K562 (cell line): ENCODE measurements at regions not wholly inside any gene's neighbourhood (a gene's known extent, or its start where the extent isn't known, plus 50 kb on each side); places are given as distances from the start of the nearest gene placed in this dataset.

Experiments
- ATAC-seq: fragments of 200-7000 bp; cut with Tn5 transposase; 3 replicates; pipeline ENCODE4 v1.9.1; 2020; ENCODE audit warnings: moderate library complexity
- BruUV-seq: library from RNA; stranded (reverse); fragments of 400-500 nt; replicated peaks from 2 replicates; lab custom pipeline; 2021; lab: Mats Ljungman, UMichigan
- CTCF ChIA-PET: fragments of 300-600 bp; formaldehyde crosslinking; extraction: SDS; loops from one replicate; lab custom pipeline; 2021; ENCODE audit warnings: low intra/inter-chr PET ratio; lab: Yijun Ruan, JAX
- POLR2A ChIA-PET: fragments of 300-600, 350-650 bp; sonication (Branson Sonifier 250); formaldehyde crosslinking; extraction: SDS; loops from one replicate; lab custom pipeline; 2021; ENCODE audit warnings: antibody characterized with exemption, inconsistent platforms; lab: Yijun Ruan, JAX
- DNase-seq, 4 experiments: peaks; one replicate each; pipeline versions ENCODE4 v3.0.0 to v3.0.0-alpha.2; 2011 to 2018; ENCODE audit warnings: low spot score in 3 of 4, mixed read lengths in 3 of 4; ENCODE audit errors: extremely low read depth in 1 of 4
- FAIRE-seq: peaks from 2 replicates; lab custom pipeline; 2011; peaks lifted over from hg19 to GRCh38; lab: Jason Lieb, UNC
- H2AFZ ChIP-seq: 2 replicates; pipeline ENCODE4 v1.6.0; 2011; ENCODE audit warnings: low read depth, low read length, control low read depth, inconsistent platforms
- H3K27ac ChIP-seq: fragments of 200-600 bp; 3 replicates; pipeline ENCODE4 v1.8.0; 2011; ENCODE audit warnings: low read depth, mild to moderate bottlenecking, control low read depth, inconsistent platforms, low read length, moderate library complexity, mixed read lengths; ENCODE audit errors: extremely low read depth
- H3K27me3 ChIP-seq, 2 experiments: fragments of 300-600 bp in 1 of 2; 2 replicates in 1 of 2; 3 replicates in 1 of 2; pipeline versions ENCODE4 v1.6.0 to v1.8.0; 2011; ENCODE audit warnings: inconsistent platforms in 2 of 2, low read length in 2 of 2, mild to moderate bottlenecking in 1 of 2, mixed read lengths in 1 of 2, moderate library complexity in 1 of 2; ENCODE audit not compliant: control insufficient read depth in 2 of 2, insufficient read depth in 2 of 2
- H3K36me3 ChIP-seq: fragments of 300-600 bp; 3 replicates; pipeline ENCODE4 v1.8.0; 2011; ENCODE audit warnings: mild to moderate bottlenecking, low read length, inconsistent platforms; ENCODE audit not compliant: control insufficient read depth, insufficient read depth
- H3K4me1 ChIP-seq, 2 experiments: fragments of 200-600 bp in 1 of 2; replicated peaks in 1 of 2; 2 replicates in 1 of 2; 3 replicates in 1 of 2; pipeline versions ENCODE4 v1.5.1 to v1.8.0; 2011; ENCODE audit warnings: inconsistent platforms in 2 of 2, low read length in 2 of 2, mild to moderate bottlenecking in 1 of 2, mixed read lengths in 1 of 2, moderate library complexity in 1 of 2; ENCODE audit not compliant: control insufficient read depth in 2 of 2, insufficient read depth in 2 of 2
- H3K4me2 ChIP-seq: 2 replicates; pipeline ENCODE4 v1.6.1; 2011; ENCODE audit warnings: low read length, control low read depth, inconsistent platforms, mixed read lengths; ENCODE audit not compliant: insufficient read depth
- H3K4me3 ChIP-seq: fragments of 200-600 bp; sonication (generic), shearing (Covaris generic); 2 replicates; pipeline ENCODE4 v1.5.1; 2016; ENCODE audit warnings: control low read depth, inconsistent platforms
- H3K79me2 ChIP-seq: fragments of 200-600 bp; 3 replicates; pipeline ENCODE4 v1.8.0; 2011; ENCODE audit warnings: low read length, inconsistent platforms; ENCODE audit not compliant: control insufficient read depth, insufficient read depth
- H3K9ac ChIP-seq, 2 experiments: 2 replicates each; pipeline versions ENCODE4 v1.6.0 to v1.6.1; 2011; ENCODE audit warnings: low read depth in 2 of 2, low read length in 2 of 2, control low read depth in 1 of 2, inconsistent platforms in 1 of 2, mild to moderate bottlenecking in 1 of 2, mixed read lengths in 1 of 2; ENCODE audit not compliant: insufficient read depth in 1 of 2
- H3K9me1 ChIP-seq: one replicate; pipeline ENCODE4 v1.6.0; 2011; ENCODE audit warnings: inconsistent platforms, mild to moderate bottlenecking, low read length, moderate library complexity; ENCODE audit not compliant: control insufficient read depth, insufficient read depth
- H3K9me3 ChIP-seq: replicated peaks from 2 replicates; pipeline ENCODE4 v1.5.1; 2011; ENCODE audit warnings: low read depth, low read length, inconsistent platforms; ENCODE audit not compliant: control insufficient read depth, insufficient read depth
- H4K20me1 ChIP-seq: replicated peaks from 2 replicates; pipeline ENCODE4 v1.6.1; 2011; ENCODE audit warnings: low read length, inconsistent platforms, mixed read lengths; ENCODE audit not compliant: control insufficient read depth, insufficient read depth
- CXXC5 ChIP-seq: fragments of 250-450 bp; sonication (Bioruptor Pico); IDR thresholded peaks from 2 replicates; pipeline ENCODE4 v1.8.0; 2022; ENCODE audit warnings: inconsistent platforms, mild to moderate bottlenecking, moderate library complexity
- ESRRA ChIP-seq: fragments of 450-650 bp; IDR thresholded peaks from 2 replicates; pipeline ENCODE4 v1.6.1; 2014; ENCODE audit warnings: low read depth, mild to moderate bottlenecking, moderate library complexity, borderline replicate concordance
- HDAC8 ChIP-seq: fragments of 450-650 bp; IDR thresholded peaks from 2 replicates; pipeline ENCODE4 v1.6.1; 2016; ENCODE audit warnings: mild to moderate bottlenecking, missing genetic modification characterization, moderate library complexity, missing compliant biosample characterization
- MEF2D ChIP-seq: conservative IDR thresholded peaks from 2 replicates; pipeline ENCODE4 v1.6.1; 2016; ENCODE audit warnings: low read depth, missing genetic modification characterization, missing compliant biosample characterization
- MLLT1 ChIP-seq, 2 experiments: fragments of 450-650 bp; IDR thresholded peaks; 2 replicates each; pipeline ENCODE4 v1.6.1; 2016
- SAFB2 ChIP-seq: fragments of 200-400 bp; formaldehyde crosslinking; IDR thresholded peaks from 2 replicates; pipeline ENCODE4 v1.6.1; 2018; ENCODE audit warnings: borderline replicate concordance, low read length, low read depth, moderate library complexity; ENCODE audit not compliant: severe bottlenecking
- TFE3 ChIP-seq: fragments of 450-650 bp; formaldehyde crosslinking; IDR thresholded peaks from 2 replicates; pipeline ENCODE4 v1.4.0; 2020; ENCODE audit warnings: mild to moderate bottlenecking, mixed read lengths
- THRA ChIP-seq: fragments of 450-650 bp; IDR thresholded peaks from 2 replicates; pipeline ENCODE4 v1.6.1; 2017; ENCODE audit warnings: mild to moderate bottlenecking, moderate library complexity
- ZNF696 ChIP-seq: fragments of 250-450 bp; sonication (Bioruptor Pico); conservative IDR thresholded peaks from 2 replicates; pipeline ENCODE4 v1.4.0; 2020; ENCODE audit warnings: mild to moderate bottlenecking, moderate library complexity
- in situ Hi-C: fragments of 300-500 bp; cut with MboI; formaldehyde crosslinking; loops from 4 replicates; pipeline ENCODE4 v1.15.0; 2018; ENCODE audit warnings: inconsistent platforms, mixed read lengths
- intact Hi-C: fragments of 100-400 bp; cut with micrococcal nuclease; formaldehyde crosslinking; loops from 2 replicates; pipeline ENCODE4 v1.14.2; 2022

- no peak for TF ChIP-seq TFE3 (CRISPR knock-in tag)
- TF ChIP-seq ZNF696 (CRISPR knock-in tag): no peak
- no peak for TF ChIP-seq HDAC8 (tag)
- TF ChIP-seq THRA: no peak
- no peak for TF ChIP-seq ESRRA
- no peak for TF ChIP-seq CXXC5 (CRISPR knock-in tag)
- no peak for TF ChIP-seq SAFB2
Measured at GRCh38 chr1:87688136-87688535, 359.5 kb downstream of the LMO4 start (continued).

GRCh38 chr1:87689487-87689886, 360.8 kb downstream of the LMO4 start:
- POLR2A ChIA-PET: no interaction called here
- H3K9me1 ChIP-seq: no peaks in the 10 kb centered on the region
- H3K4me3 ChIP-seq: no peak overlapping the region
- TF ChIP-seq MLLT1 (IDR thresholded peaks at IDR 0.05) (no peak), MEF2D (tag) (no peak)
- TF ChIP-seq, all 486 proteins: peak for 0
- H3K27me3 ChIP-seq: no peaks in the 10 kb centered on the region
- H3K27ac ChIP-seq: no peak overlapping the region
- no peak overlapping the region for H3K9ac ChIP-seq
- H3K4me1 ChIP-seq: no peaks in the 10 kb centered on the region
- no peak for ATAC-seq
- no peak for DNase-seq
- no peak for FAIRE-seq
- intact Hi-C loops (no loop called here), in situ Hi-C loops (no loop called here)
- H3K79me2 ChIP-seq: no peaks in the 10 kb centered on the region
- no peaks in the 10 kb centered on the region for H3K36me3 ChIP-seq
- H2AFZ ChIP-seq: no peak overlapping the region
- H4K20me1 ChIP-seq: no peaks in the 10 kb centered on the region
- CTCF ChIA-PET: no interaction called here
- H3K9me3 ChIP-seq: no peaks in the 10 kb centered on the region
- BruUV-seq: no TSS peak
- no peak overlapping the region for H3K4me2 ChIP-seq
